CD4-positive, alpha-beta T cell (primary cell): ENCODE measurements at regions not wholly inside any gene's neighbourhood (a gene's known extent, or its start where the extent isn't known, plus 50 kb on each side); places are given as distances from the start of the nearest gene placed in this dataset.

ENCODE experiments used
- ATAC-seq: fragments of 200-7000 bp; cut with Tn5 transposase; one replicate; pipeline ENCODE4 v1.10.0; 2022; ENCODE audit warnings: mild to moderate bottlenecking; ENCODE audit not compliant: poor library complexity
- CTCF ChIA-PET: fragments of 350-600 bp; sonication (Branson Sonifier 250); formaldehyde crosslinking; loops from one replicate; lab custom pipeline; 2021; ENCODE audit warnings: antibody characterized with exemption, inconsistent platforms; lab: Charles Lee
- POLR2A ChIA-PET: fragments of 350-600 bp; sonication (Branson Sonifier 250); formaldehyde crosslinking; loops from one replicate; lab custom pipeline; 2021; ENCODE audit warnings: antibody characterized with exemption, inconsistent platforms; lab: Charles Lee
- DNase-seq, 14 experiments: peaks; one replicate each; pipeline ENCODE4 v3.0.0-alpha.2; 2013 to 2020; ENCODE audit warnings: mixed read lengths in 2 of 14
- H3K27ac ChIP-seq, 2 donors: one replicate each; pipeline versions ENCODE4 v1.5.1 to v1.7.0; 2013; ENCODE audit warnings: low read length in 2 of 2, low read depth in 1 of 2, mild to moderate bottlenecking in 1 of 2
- H3K27me3 ChIP-seq, 2 experiments: 1 replicate in 1 of 2; 2 replicates in 1 of 2; pipeline versions ENCODE4 v1.6.1 to v1.7.0; 2013; ENCODE audit warnings: low read length in 2 of 2, control low read depth in 1 of 2, mild to moderate bottlenecking in 1 of 2, moderate library complexity in 1 of 2; ENCODE audit not compliant: insufficient read depth in 2 of 2, control insufficient read depth in 1 of 2
- H3K36me3 ChIP-seq: one replicate; pipeline ENCODE4 v1.6.1; 2013; ENCODE audit warnings: low read length, control low read depth; ENCODE audit not compliant: insufficient read depth
- H3K4me1 ChIP-seq: one replicate; pipeline ENCODE4 v1.6.1; 2013; ENCODE audit warnings: low read length, control low read depth; ENCODE audit not compliant: insufficient read depth
- H3K4me3 ChIP-seq: one replicate; pipeline ENCODE4 v1.5.1; 2013; ENCODE audit warnings: mild to moderate bottlenecking, low read length, moderate library complexity
- H3K9me3 ChIP-seq, 2 experiments: 1 replicate in 1 of 2; 2 replicates in 1 of 2; pipeline versions ENCODE4 v1.6.1 to v1.7.0; 2013; ENCODE audit warnings: low read length in 2 of 2, mild to moderate bottlenecking in 2 of 2, control low read depth in 1 of 2, moderate library complexity in 1 of 2; ENCODE audit not compliant: control insufficient read depth in 1 of 2, insufficient read depth in 1 of 2
- H3K27ac Mint-ChIP-seq: one replicate; pipeline ENCODE4 v1.8.0; 2020; ENCODE audit warnings: mixed read lengths
- H3K27me3 Mint-ChIP-seq: one replicate; pipeline ENCODE4 v1.8.0; 2021; ENCODE audit warnings: mixed read lengths
- H3K36me3 Mint-ChIP-seq: one replicate; pipeline ENCODE4 v1.8.0; 2021; ENCODE audit warnings: low read depth, mixed read lengths
- H3K4me1 Mint-ChIP-seq: one replicate; pipeline ENCODE4 v1.8.0; 2021; ENCODE audit warnings: low read depth, mixed read lengths
- H3K4me3 Mint-ChIP-seq: one replicate; pipeline ENCODE4 v1.8.0; 2020; ENCODE audit warnings: mild to moderate bottlenecking, mixed read lengths
- H3K9me3 Mint-ChIP-seq: one replicate; pipeline ENCODE4 v1.8.0; 2020; ENCODE audit warnings: mixed read lengths
- intact Hi-C, 2 experiments: fragments of 100-400 bp; cut with DNase I in 1 of 2; cut with micrococcal nuclease in 1 of 2; formaldehyde crosslinking; loops; one replicate each; pipeline versions ENCODE4 v1.15.1 to v1.9.0; 2023 to 2025; cut with DNase I, micrococcal nuclease
- TF ChIP-seq, protein P1 (sequence below): fragments of 200-600 bp; IDR thresholded peaks from one replicate; pipeline ENCODE4 v1.8.0; 2022; ENCODE audit warnings: antibody characterized with exemption, mild to moderate bottlenecking

- TF ChIP-seq, protein P1, sequence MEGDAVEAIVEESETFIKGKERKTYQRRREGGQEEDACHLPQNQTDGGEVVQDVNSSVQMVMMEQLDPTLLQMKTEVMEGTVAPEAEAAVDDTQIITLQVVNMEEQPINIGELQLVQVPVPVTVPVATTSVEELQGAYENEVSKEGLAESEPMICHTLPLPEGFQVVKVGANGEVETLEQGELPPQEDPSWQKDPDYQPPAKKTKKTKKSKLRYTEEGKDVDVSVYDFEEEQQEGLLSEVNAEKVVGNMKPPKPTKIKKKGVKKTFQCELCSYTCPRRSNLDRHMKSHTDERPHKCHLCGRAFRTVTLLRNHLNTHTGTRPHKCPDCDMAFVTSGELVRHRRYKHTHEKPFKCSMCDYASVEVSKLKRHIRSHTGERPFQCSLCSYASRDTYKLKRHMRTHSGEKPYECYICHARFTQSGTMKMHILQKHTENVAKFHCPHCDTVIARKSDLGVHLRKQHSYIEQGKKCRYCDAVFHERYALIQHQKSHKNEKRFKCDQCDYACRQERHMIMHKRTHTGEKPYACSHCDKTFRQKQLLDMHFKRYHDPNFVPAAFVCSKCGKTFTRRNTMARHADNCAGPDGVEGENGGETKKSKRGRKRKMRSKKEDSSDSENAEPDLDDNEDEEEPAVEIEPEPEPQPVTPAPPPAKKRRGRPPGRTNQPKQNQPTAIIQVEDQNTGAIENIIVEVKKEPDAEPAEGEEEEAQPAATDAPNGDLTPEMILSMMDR, result no peak
- CTCF ChIA-PET, result no interaction called here
- Histone ChIP-seq H3K27ac (no peak overlapping the region), H3K27me3 (no peaks in the 10 kb centered on the region), H3K4me1 (no peaks in the 10 kb centered on the region), H3K36me3 (no peaks in the 10 kb centered on the region), H3K9me3 (peaks cover 0 to 3% of the 10 kb centered on the region in 2 experiments), H3K4me3 (no peak overlapping the region)
- DNase-seq (no peak), ATAC-seq (no peak)
- no peak overlapping the region for H3K27ac Mint-ChIP-seq
- H3K4me1 Mint-ChIP-seq, result no peaks in the 10 kb centered on the region
- intact Hi-C loops, result no loop called here
- no peaks in the 10 kb centered on the region for H3K27me3 Mint-ChIP-seq
- no peaks in the 10 kb centered on the region for H3K9me3 Mint-ChIP-seq
- POLR2A ChIA-PET, result no interaction called here
- no peaks in the 10 kb centered on the region for H3K36me3 Mint-ChIP-seq
- H3K4me3 Mint-ChIP-seq, result no peak overlapping the region
Observed at GRCh38 chr3:168570404-168571155, 474.9 kb upstream of the GOLIM4 start.

- no peak overlapping the region for H3K27ac ChIP-seq
- H3K27me3 Mint-ChIP-seq, result no peaks in the 10 kb centered on the region
- H3K4me3 Mint-ChIP-seq, result no peak overlapping the region
- ChIA-PET CTCF (no interaction called here), POLR2A (no interaction called here)
- intact Hi-C loops, result no loop called here
- no peaks in the 10 kb centered on the region for H3K9me3 ChIP-seq
- H3K9me3 Mint-ChIP-seq, result no peaks in the 10 kb centered on the region
- no peaks in the 10 kb centered on the region for H3K4me1 Mint-ChIP-seq
- ATAC-seq (no peak), DNase-seq (no peak)
- H3K27ac Mint-ChIP-seq, result no peak overlapping the region
- no peaks in the 10 kb centered on the region for H3K4me1 ChIP-seq
- no peaks in the 10 kb centered on the region for H3K36me3 ChIP-seq
- no peak overlapping the region for H3K4me3 ChIP-seq
- TF ChIP-seq, protein P1, result no peak
- H3K27me3 ChIP-seq, result no peaks in the 10 kb centered on the region
- no peaks in the 10 kb centered on the region for H3K36me3 Mint-ChIP-seq
Observed at GRCh38 chr3:168558728-168559411, 463.1 kb upstream of the GOLIM4 start.

DNA sequence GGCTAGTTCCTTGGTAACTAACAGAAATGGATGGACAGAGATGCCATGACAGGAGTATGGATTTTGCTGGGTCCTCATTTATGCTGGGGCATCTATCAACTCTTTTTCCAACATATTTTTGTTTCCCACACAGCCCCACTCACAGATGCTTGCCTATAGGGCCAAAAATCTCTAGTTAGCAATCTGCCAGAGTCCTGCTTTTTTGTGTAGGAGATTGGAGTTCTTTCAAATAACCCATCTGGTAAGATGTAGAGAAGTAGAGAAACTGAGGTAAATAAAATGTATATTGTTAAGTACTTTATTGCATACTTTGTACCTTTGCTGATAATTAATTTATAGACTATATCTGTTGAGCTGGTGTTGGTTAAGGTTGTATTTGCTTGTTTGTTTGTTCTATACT lies 456.5 kb upstream of the GOLIM4 start:
- CTCF ChIA-PET, result no interaction called here
- Histone ChIP-seq H3K36me3 (no peaks in the 10 kb centered on the region), H3K27ac (no peak overlapping the region), H3K27me3 (no peaks in the 10 kb centered on the region), H3K9me3 (no peaks in the 10 kb centered on the region), H3K4me3 (no peak overlapping the region), H3K4me1 (no peaks in the 10 kb centered on the region)
- Mint-ChIP-seq H3K27me3 (no peaks in the 10 kb centered on the region), H3K4me3 (no peak overlapping the region), H3K36me3 (no peaks in the 10 kb centered on the region), H3K9me3 (peaks cover 3% of the 10 kb centered on the region), H3K4me1 (no peaks in the 10 kb centered on the region), H3K27ac (no peak overlapping the region)
- TF ChIP-seq, protein P1, result no peak
- intact Hi-C loops, result no loop called here
- DNase-seq (no peak), ATAC-seq (no peak)
- POLR2A ChIA-PET, result no interaction called here
